Neural cell (in vitro differentiated cells): ENCODE measurements at regions not wholly inside any gene's neighbourhood (a gene's known extent, or its start where the extent isn't known, plus 50 kb on each side); places are given as distances from the start of the nearest gene placed in this dataset.

Experiments
- H2AFZ ChIP-seq: fragments of 200-600, 300-800 bp; sonication (generic), shearing (Covaris generic); 2 replicates; pipeline ENCODE4 v1.6.0; 2014; ENCODE audit warnings: low read depth, mild to moderate bottlenecking, antibody characterized with exemption, low read length, moderate library complexity
- H3F3A ChIP-seq: fragments of 200-600 bp; shearing (Covaris generic); 2 replicates; pipeline ENCODE4 v1.6.1; 2016; ENCODE audit warnings: mild to moderate bottlenecking, moderate library complexity, mixed read lengths, antibody characterized with exemption, low read length; ENCODE audit not compliant: insufficient read depth, poor library complexity, severe bottlenecking
- H3K27ac ChIP-seq: fragments of 200-600, 300-800 bp; sonication (generic), shearing (Covaris generic); 2 replicates; pipeline ENCODE4 v1.5.1; 2014; ENCODE audit warnings: mild to moderate bottlenecking, low read length, moderate library complexity
- H3K27me3 ChIP-seq: fragments of 300-800, 200-600 bp; sonication (generic), shearing (Covaris generic); 2 replicates; pipeline ENCODE4 v1.6.0; 2014; ENCODE audit warnings: mild to moderate bottlenecking, low read depth, low read length, moderate library complexity; ENCODE audit not compliant: insufficient read depth
- H3K36me3 ChIP-seq: fragments of 300-800, 200-600 bp; sonication (generic), shearing (Covaris generic); 2 replicates; pipeline ENCODE4 v1.5.1; 2014; ENCODE audit warnings: mild to moderate bottlenecking, antibody characterized with exemption, low read length, moderate library complexity; ENCODE audit not compliant: insufficient read depth
- H3K4me2 ChIP-seq: fragments of 300-800, 200-600 bp; sonication (generic), shearing (Covaris generic); 2 replicates; pipeline ENCODE4 v1.6.0; 2014; ENCODE audit warnings: mild to moderate bottlenecking, low read length
- H3K4me3 ChIP-seq: fragments of 300-800, 200-600 bp; sonication (generic), shearing (Covaris generic); 2 replicates; pipeline ENCODE4 v1.5.1; 2014; ENCODE audit warnings: mild to moderate bottlenecking, low read length, moderate library complexity
- H3K79me2 ChIP-seq: fragments of 200-600 bp; shearing (Covaris generic); replicated peaks from 2 replicates; pipeline ENCODE4 v1.6.0; 2014; ENCODE audit warnings: mild to moderate bottlenecking, low read length, moderate library complexity; ENCODE audit not compliant: insufficient read depth
- H3K9ac ChIP-seq: fragments of 300-800, 200-600 bp; sonication (generic), shearing (Covaris generic); 2 replicates; pipeline ENCODE4 v1.6.1; 2016; ENCODE audit warnings: mild to moderate bottlenecking, low read length, mixed read lengths
- H3K9me2 ChIP-seq: fragments of 200-600 bp; shearing (Covaris generic); 2 replicates; pipeline ENCODE4 v1.6.1; 2016; ENCODE audit warnings: mild to moderate bottlenecking, low read length, mixed read lengths; ENCODE audit not compliant: insufficient read depth
- H3K9me3 ChIP-seq: fragments of 200-600, 300-800 bp; sonication (generic), shearing (Covaris generic); 2 replicates; pipeline ENCODE4 v1.6.1; 2016; ENCODE audit warnings: mild to moderate bottlenecking, mixed run types, low read length, moderate library complexity, mixed read lengths
- H4K20me1 ChIP-seq: fragments of 200-600 bp; shearing (Covaris generic); 2 replicates; pipeline ENCODE4 v1.6.1; 2016; ENCODE audit warnings: mild to moderate bottlenecking, mixed run types; ENCODE audit not compliant: insufficient read depth
- CTCF ChIP-seq: fragments of 450-650 bp; IDR thresholded peaks from 2 replicates; pipeline ENCODE4 v1.5.1; 2014; ENCODE audit warnings: antibody characterized with exemption, mild to moderate bottlenecking, moderate library complexity; ENCODE audit not compliant: poor library complexity, severe bottlenecking
- EP300 ChIP-seq: fragments of 450-650 bp; conservative IDR thresholded peaks from 2 replicates; pipeline ENCODE4 v1.6.1; 2014; ENCODE audit warnings: antibody characterized with exemption, mild to moderate bottlenecking, moderate library complexity; ENCODE audit not compliant: poor library complexity, severe bottlenecking
- EZH2 ChIP-seq: fragments of 200-600, 300-800 bp; shearing (Covaris generic), sonication (generic); IDR thresholded peaks from 2 replicates; pipeline ENCODE4 v1.6.1; 2014; ENCODE audit warnings: antibody characterized with exemption, low read length, borderline replicate concordance, mild to moderate bottlenecking; ENCODE audit not compliant: insufficient read depth, poor library complexity, severe bottlenecking
- MXI1 ChIP-seq: fragments of 450-650 bp; conservative IDR thresholded peaks from 2 replicates; pipeline ENCODE4 v1.6.1; 2014; ENCODE audit warnings: antibody characterized with exemption, mild to moderate bottlenecking; ENCODE audit not compliant: poor library complexity, severe bottlenecking
- POLR2AphosphoS5 ChIP-seq: IDR thresholded peaks from 2 replicates; pipeline ENCODE4 v1.6.1; 2012
- RAD21 ChIP-seq: fragments of 450-650 bp; conservative IDR thresholded peaks from 2 replicates; pipeline ENCODE4 v1.6.1; 2014; ENCODE audit warnings: antibody characterized with exemption, mild to moderate bottlenecking, moderate library complexity
- REST ChIP-seq: IDR thresholded peaks from 2 replicates; pipeline ENCODE4 v1.6.1; 2012; ENCODE audit warnings: borderline replicate concordance
- SMC3 ChIP-seq: fragments of 450-650 bp; conservative IDR thresholded peaks from 2 replicates; pipeline ENCODE4 v1.6.1; 2014; ENCODE audit warnings: antibody characterized with exemption, mild to moderate bottlenecking, moderate library complexity; ENCODE audit not compliant: poor library complexity
- TAF1 ChIP-seq: IDR thresholded peaks from 2 replicates; pipeline ENCODE4 v1.6.1; 2012; ENCODE audit warnings: low read depth

- no peaks in the 10 kb centered on the region for H3K9me2 ChIP-seq
- no peak overlapping the region for H3K27ac ChIP-seq
- no peak overlapping the region for H2AFZ ChIP-seq
- no peak overlapping the region for H3K9ac ChIP-seq
- no peak overlapping the region for H3K4me2 ChIP-seq
- no peaks in the 10 kb centered on the region for H4K20me1 ChIP-seq
- no peak overlapping the region for H3K4me3 ChIP-seq
- no peaks in the 10 kb centered on the region for H3K79me2 ChIP-seq
- H3K27me3 ChIP-seq, result no peaks in the 10 kb centered on the region
- no peaks in the 10 kb centered on the region for H3F3A ChIP-seq
- TF ChIP-seq SMC3 (no peak), RAD21 (no peak), TAF1 (no peak), POLR2AphosphoS5 (no peak), CTCF (no peak), EP300 (no peak), REST (no peak), EZH2 (no peak), MXI1 (no peak)
- H3K9me3 ChIP-seq, result no peaks in the 10 kb centered on the region
- H3K36me3 ChIP-seq, result no peaks in the 10 kb centered on the region
Measured at GRCh38 chr6:3541006-3541585, 84.2 kb upstream of the SLC22A23 start.

GRCh38 chr6:3540253-3540820 lies 83.5 kb upstream of the SLC22A23 start:
- no peak overlapping the region for H3K4me2 ChIP-seq
- no peak overlapping the region for H3K27ac ChIP-seq
- H3K27me3 ChIP-seq, result no peaks in the 10 kb centered on the region
- no peaks in the 10 kb centered on the region for H3F3A ChIP-seq
- H4K20me1 ChIP-seq, result no peaks in the 10 kb centered on the region
- no peak overlapping the region for H3K4me3 ChIP-seq
- no peak overlapping the region for H3K9ac ChIP-seq
- H3K9me3 ChIP-seq, result no peaks in the 10 kb centered on the region
- no peak for TF ChIP-seq SMC3
- no peak for TF ChIP-seq MXI1
- no peak for TF ChIP-seq POLR2AphosphoS5
- no peak for TF ChIP-seq EP300
- no peak for TF ChIP-seq TAF1
- no peak for TF ChIP-seq REST
- no peak for TF ChIP-seq RAD21
- TF ChIP-seq EZH2, result no peak
- no peak for TF ChIP-seq CTCF
- H3K9me2 ChIP-seq, result no peaks in the 10 kb centered on the region
- H3K79me2 ChIP-seq, result no peaks in the 10 kb centered on the region
- H3K36me3 ChIP-seq, result no peaks in the 10 kb centered on the region
- H2AFZ ChIP-seq, result no peak overlapping the region
